GM21390 (cell line): ENCODE measurements at regions not wholly inside any gene's neighbourhood (a gene's known extent, or its start where the extent isn't known, plus 50 kb on each side); places are given as distances from the start of the nearest gene placed in this dataset.

Experiments used
- ATAC-seq: cut with Tn5 transposase; IDR thresholded peaks from one replicate; pipeline ENCODE4 v1.9.1; 2021; ENCODE audit not compliant: unreplicated experiment

DNA sequence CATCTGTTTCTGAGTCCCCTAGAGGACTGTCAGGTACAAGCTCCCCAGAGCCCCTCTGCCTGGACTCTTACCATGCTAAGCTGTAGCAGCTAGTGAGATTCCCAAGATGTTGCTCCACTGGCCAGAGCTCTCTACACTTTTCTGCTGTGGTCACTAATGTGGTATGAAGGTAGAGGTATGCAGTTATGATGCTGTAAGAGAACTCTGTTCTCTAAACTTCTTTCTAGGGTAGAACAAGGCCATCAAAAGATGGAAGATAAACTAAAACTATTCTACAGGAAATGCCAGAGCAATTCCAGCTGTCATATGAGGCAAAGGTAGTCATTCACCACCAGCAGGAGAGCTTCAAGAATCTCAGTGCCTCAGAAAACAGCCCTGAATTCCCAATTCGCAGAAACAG, 517.4 kb upstream of the ARRDC4 start:
- ATAC-seq: no peak

GRCh38 chr15:97446138-97446537, 514.4 kb upstream of the ARRDC4 start:
- no peak for ATAC-seq

- no peak for ATAC-seq
These were observed 503.8 kb upstream of the ARRDC4 start for GRCh38 chr15:97456521-97457202.

DNA sequence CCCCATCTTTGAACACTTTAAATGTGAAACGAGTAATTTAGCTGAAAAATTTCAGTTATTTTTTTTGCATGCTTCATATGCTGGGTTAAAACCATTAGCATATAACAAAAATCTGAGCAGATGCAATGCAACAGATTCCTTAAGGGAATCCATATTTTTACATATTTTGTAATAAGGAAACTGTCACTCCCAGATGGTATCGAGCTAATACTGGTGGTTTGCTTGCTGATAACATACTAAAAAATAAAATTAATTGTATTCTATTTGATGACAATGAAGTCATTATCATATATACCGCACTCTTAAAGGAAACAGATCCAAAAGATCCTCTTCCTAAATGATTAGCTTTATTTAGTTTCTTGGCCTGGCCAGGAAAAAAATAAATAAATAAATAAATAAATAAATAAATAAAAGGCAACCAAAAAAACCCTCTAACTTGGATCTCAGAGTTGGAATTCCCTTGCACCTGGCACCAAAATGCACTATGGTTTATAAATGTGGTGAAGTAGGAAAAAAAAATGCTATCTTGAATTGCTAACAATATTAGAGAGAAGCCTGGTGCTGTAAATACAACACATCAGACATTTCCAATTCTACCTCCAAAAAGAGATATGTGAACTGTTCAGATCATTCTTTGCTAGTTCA, 503.2 kb upstream of the ARRDC4 start:
- ATAC-seq: no peak

DNA sequence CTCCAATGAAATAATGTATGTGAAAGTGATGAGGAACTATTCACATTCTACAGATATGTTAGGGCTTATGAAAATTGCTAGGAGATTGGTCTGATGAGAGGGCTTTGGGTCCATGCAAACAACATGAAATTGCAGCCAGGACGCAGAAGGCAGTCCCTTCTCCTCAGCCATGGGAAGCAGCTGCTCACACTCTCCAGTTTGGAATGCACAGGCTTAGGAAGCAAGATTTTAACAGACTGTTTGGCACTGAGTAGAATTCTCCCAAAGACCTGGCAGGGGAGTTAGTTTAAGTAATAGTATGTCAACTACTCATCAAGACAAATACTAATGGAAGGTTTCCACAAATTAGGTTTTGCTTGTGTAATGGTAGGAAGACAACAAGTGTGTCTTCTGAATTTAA, 500.7 kb upstream of the ARRDC4 start:
- ATAC-seq: no peak

DNA sequence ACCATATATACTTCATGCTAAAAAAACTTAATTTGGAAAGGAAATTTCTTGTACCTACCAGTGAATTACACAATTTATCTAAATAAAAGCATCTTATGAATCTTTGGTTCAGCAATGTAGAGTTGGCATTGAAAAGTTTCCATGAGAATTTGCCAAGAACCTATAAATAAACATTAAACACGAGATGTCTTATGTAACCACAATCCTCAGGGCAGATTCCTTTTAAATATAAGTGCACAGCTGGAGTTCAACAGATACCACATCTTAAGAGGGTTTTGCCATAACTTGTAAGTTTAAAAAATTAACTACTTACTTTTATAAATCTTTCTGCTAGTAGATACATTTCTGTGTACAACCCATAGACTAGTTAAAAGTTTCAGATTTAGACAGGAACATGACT, 499.3 kb upstream of the ARRDC4 start:
- no peak for ATAC-seq

GRCh38 chr15:97463696-97464095, 496.8 kb upstream of the ARRDC4 start:
- no peak for ATAC-seq

DNA sequence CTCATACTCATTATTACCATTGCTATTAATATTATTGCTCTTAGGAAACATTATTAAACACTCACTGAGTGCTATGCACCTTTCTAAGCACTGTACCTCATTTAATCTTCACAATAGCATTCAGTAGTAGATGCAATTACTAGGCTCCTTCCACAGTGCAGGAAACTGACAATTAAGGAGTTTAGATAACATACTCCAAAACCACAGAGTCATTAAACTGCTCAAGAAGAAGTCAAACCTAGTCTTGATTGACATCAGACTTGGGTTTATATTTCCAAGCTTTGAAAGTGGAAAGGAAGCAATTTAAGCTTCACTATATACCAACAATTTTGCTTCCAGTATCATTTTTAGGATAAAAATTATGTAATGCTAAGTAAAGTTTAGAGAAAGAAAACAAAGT, 490.1 kb upstream of the ARRDC4 start:
- ATAC-seq: no peak

DNA sequence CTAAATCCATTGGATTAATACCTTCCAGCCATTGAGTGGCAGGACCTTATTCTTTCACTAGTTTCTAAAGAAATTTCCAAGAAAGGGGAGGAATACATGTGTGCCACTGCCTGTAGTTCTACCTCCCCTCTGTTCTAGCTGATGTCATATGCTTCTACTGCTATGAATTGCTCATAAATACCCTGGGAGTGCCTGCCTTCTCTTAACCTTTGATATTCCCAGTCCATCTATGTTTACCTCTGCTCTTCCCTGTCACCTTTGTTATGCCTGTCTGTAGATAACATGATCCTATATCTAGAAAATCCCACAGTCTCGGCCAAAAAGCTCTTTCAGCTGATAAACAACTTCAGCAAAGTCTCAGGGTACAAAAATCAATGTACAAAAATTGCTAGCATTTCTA, 486.9 kb upstream of the ARRDC4 start:
- ATAC-seq: no peak

DNA sequence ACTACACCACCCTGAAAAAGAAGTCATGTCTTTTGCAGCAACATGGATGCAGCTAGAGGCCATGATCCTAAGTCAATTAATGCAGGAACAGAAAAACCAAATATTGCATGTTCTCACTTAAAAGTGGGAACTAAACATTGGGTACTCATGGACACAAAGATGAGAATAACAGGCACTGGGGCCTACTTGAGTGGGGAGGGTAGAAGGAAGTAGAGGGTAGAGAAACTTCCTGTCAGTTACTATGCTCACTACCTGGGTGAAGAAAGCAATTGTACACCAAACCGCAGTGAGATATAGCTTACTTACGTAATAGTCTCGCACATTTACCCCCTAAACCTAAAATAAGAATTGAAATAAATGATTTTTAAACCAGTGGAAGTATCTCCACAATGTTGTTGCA, 480.5 kb upstream of the ARRDC4 start:
- ATAC-seq: no peak

DNA sequence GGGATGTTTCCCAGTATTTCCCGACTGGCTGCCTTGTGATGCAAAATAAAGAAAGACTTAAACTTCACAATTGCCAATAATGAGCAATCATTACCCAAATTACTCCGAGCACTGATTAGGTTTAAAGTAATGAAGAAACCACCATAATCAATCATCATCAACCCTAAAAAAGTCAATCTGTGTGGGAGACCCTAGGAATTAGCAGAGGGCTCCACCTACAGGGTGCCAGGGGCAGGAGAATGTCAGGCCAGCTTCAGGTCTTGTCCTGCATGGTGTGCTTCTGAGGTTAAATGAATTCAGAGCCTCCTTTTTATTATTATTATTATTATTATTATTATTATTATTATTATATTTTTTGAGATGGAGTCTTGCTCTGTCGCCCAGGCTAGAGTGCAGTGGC, 478.0 kb upstream of the ARRDC4 start:
- no peak for ATAC-seq

DNA sequence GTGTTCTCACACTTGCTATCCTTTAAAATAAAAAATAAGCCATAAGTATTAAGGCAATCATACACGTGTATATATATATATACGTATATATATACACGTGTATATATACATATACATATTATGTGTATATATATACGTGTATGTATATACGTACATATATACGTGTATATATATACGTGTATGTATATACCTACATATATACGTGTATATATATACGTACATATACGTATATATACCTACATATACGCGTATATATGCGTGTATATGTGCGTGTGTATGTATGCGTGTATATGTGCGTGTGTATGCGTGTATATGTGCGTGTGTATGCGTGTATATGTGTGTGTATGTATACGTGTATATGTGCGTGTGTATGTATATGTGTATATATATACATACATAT, 477.3 kb upstream of the ARRDC4 start:
- ATAC-seq: no peak

DNA sequence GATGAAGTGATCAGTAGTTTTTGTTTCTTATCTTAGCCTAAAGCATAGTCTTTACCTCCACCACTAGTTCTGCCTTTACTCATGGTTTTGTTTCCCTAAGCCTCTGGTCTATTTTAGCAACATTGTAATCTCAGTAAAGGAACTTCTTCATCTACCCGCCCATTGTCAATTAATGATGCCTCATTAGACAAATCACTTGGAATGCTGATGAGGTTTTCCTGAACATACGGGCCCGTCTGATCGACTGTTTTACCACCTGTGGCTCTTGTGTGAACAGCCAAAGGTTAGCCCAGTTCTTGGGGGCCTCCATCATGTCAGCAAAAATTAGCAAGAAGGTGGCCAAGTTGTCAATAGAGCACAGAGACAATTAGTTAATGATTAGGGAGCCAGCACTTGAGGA, 470.1 kb upstream of the ARRDC4 start:
- no peak for ATAC-seq

GRCh38 chr15:97501291-97501690, 459.2 kb upstream of the ARRDC4 start:
- ATAC-seq: no peak

GRCh38 chr15:97502038-97502437, 458.5 kb upstream of the ARRDC4 start:
- no peak for ATAC-seq

DNA sequence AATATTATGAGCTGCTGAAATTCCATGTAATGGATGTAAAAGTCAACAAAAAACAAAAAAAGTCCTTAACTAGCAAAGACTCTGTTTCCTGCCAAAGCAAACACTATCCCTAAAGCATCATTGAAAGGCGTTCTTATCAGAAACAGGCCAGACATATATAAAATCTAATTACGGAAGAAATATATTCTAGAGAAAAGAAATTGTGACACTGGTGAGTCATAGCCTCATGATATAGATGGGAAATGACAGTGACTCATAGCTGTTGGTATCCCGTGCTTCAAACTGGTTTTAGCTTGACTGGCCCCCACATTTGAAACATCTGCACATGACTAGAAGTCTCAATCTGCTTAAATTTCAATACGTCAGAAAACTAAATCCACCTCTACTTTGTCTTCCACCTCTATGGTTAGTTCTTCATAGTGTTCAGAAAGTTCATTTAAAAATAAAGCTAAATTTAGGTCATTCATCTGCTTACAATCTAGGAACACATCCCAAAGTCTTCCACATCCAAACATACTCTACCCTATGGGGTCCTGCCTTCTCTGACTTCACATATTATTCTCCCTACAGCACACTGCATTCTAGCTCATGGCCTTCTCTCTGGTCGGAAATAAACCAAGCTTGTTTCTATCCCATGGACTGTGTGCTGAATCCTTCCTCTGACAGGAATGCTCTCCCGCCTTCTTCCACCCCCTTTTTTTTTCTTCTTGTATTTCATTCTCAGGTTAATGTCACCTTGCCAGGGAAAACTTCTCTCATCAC, 456.3 kb upstream of the ARRDC4 start:
- no peak for ATAC-seq

DNA sequence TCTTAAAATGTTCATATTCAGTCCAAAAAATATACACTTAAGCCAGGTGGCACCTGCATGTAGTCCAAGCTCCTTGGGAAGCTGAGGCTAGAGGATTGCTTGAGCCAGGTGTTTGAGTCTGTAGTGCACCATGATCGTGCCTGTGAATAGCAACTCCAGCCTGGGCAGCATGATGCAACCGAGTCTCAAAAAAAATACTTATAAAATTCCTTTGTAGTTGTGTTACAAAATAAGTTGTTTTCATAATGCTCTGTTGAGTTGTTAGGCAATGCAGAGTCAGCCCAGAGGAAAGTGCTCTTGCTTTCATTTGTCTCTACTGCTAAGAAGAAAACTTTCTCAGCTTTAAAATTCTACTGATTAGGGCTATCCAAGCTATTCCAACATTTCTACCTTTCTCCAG, 442.8 kb upstream of the ARRDC4 start:
- ATAC-seq: no peak

GRCh38 chr15:97520689-97521088, 439.8 kb upstream of the ARRDC4 start:
- ATAC-seq: no peak

GRCh38 chr15:97521381-97522285, 438.9 kb upstream of the ARRDC4 start:
- no peak for ATAC-seq

GRCh38 chr15:97522347-97522746, 438.2 kb upstream of the ARRDC4 start:
- ATAC-seq: no peak

DNA sequence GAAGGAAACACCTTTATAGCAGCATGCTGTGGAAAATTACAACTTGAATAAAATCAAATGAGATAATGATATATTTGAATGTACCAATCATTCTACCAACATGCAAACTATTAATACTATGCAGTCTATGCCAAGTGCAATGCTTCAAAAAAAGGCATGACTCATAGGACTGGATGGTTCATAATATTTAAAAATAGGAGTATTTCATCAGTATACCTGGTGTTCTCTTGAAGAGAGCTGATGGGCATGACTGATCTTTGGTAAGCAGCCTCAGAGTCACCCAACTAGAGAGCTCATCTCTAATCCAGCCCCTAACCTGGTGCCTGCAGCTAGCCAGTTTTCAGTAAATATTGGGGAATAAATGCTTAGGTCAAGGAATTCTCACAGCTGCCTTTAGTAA, 434.7 kb upstream of the ARRDC4 start:
- no peak for ATAC-seq
